ENCODE measurements at regions not wholly inside any gene's neighbourhood (a gene's known extent, or its start where the extent isn't known, plus 50 kb on each side); places are given as distances from the start of the nearest gene placed in this dataset.

GRCh38 chr4:132333724-132334047 is 815.4 kb upstream of the PCDH10 start:
- TF ChIP-seq CTCF (IDR thresholded peaks at IDR 0.05) (no peak), POLR2A (IDR thresholded peaks at IDR 0.05) (no peak)

All from Peyer's patch (tissue), 4 donors.